ENCODE measurements at regions not wholly inside any gene's neighbourhood (a gene's known extent, or its start where the extent isn't known, plus 50 kb on each side); places are given as distances from the start of the nearest gene placed in this dataset.
"Not testable (repeated sequence)": the region's sequence is repeated elsewhere in the genome, so short reads cannot be mapped to it uniquely, and the experiment has no call there.

- no peak for DNase-seq
Measured at GRCh38 chr1:234914606-234915290, 213.9 kb downstream of the TOMM20 start.

DNA sequence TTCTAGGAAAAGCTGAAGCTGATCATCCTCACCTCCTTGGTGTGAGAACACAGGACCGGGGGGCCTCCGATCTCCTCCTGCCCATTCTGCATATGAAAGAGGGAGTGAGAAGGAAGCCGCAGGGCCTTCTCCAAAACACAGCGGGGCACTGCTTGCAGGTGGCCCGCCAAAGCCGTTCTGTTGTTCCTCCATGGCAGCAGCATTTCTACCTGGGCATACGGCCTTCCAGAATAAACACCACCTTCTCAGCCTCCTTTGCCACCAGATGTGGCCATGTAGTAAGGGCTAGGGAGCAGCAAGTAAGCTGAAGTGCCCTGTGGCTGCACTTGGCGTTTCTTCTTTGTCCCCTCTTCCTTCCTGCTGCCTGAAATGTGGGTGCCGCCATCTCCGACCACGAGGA lies 214.9 kb downstream of the TOMM20 start:
- DNase-seq: no peak

GRCh38 chr1:234913278-234913649 lies 215.4 kb downstream of the TOMM20 start:
- DNase-seq: no peak

DNA sequence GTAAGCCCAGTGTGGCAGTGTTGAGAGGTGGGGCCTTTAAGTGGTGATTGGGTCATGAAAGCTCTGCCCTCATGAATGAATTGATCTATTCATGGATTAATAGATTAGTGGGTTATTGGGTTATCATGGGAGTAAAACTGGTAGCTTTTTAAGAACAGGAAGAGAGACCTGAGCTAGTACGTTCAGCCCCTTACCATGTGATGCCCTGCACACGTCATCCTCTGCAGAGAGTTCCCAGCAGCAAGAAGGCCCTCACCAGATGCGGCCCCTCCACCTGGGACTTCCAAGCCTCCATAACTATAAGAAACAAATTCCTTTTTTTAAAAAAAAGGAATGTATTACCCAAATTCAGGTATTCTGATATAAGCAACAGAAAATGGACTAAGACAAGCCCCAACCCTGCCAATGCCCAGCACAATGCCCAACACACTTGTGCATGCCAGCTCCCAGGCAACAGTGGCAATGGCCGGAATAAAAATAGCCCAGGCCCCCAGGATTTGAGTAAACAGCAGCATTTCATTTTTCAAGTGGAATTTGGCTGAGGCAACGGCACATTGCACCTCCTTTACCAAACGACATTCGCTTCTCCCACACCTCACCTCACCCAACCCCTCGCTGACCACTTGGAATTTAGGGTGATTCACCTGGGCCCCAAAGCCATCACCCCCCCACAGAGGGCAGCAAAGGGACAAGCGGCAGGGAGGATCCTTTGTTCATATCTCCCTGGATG lies 215.9 kb downstream of the TOMM20 start:
- no peak for DNase-seq

- no peak for DNase-seq
Measured at GRCh38 chr1:234911787-234912186, 216.8 kb downstream of the TOMM20 start.

GRCh38 chr1:234911136-234911535 lies 217.5 kb downstream of the TOMM20 start:
- not testable (repeated sequence) for DNase-seq

DNA sequence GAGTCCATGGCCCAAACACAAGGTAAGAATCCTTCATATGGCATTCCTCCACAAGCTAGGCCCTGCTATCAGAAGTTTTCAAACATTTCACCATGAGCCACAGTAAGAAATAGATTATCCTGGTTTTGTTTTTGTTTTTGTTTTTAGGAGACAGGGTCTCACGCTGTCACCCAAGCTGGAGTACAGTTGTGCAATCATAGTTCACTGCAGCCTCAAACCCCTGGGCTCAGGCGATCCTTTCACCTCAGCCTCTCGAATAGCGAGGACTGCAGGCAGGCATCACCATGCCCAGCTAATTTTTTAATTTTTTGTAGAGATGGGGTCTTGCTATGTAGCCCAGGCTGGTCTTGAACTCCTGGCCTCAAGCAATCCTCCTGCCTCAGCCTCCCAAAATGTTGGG lies 218.8 kb downstream of the TOMM20 start:
- no peak for DNase-seq

GRCh38 chr1:234909307-234909810 lies 219.3 kb downstream of the TOMM20 start:
- no peak for DNase-seq

DNA sequence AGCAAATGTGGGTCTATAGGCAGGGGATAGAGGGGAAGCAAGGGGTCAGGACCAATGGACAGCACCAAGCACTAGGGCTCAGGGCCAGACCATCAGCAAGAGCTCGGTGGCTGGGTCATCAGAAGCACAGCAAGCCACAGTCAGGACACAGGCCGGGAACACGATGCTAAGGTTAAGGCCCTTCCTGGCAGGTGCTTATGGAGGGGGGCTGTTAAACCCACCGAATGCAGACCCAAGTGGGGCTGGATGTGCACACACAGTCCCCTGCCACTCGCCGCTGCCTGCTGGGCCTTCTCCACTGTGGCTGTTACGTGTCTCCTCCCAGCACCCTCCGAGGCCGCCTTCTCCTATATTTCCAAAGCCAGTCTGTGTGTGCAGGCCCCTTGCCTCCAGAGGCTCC lies 220.1 kb downstream of the TOMM20 start:
- DNase-seq: no peak

- DNase-seq: no peak
Measured at GRCh38 chr1:234907940-234908405, 220.7 kb downstream of the TOMM20 start.

DNA sequence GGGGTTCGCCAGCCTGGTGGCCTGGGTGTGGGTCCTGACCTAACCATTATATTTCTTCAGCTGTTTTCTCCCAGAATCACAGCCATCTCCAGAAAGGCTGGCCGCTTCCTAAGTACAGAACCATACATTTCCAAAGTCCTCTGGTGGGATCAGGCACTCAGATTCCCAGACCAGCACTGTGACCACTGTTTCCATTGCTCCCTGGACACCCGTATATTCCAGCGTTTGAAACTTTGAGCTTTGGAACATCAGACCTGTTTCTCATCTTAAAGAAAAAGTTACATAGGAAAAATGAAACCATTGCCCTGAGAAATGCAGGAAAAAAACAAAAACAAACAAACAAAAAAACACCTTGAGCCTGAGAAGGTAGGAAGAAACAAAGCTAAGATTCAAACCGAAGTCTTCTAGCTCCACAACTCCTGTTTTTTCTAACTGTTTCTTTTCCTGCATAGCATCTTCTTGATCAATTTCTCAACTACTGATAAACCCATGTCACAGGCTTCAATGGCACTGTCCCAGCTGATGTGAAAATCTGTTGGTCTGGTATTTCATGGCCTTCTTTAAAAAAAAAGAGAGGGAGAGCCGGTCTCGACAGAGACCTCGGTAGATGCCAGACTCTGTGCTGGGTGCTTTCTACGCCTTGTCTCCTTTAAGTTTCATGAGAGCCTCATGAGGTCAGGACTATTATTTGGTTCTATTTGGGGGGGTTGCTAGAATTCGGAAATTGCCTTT lies 221.3 kb downstream of the TOMM20 start:
- DNase-seq: no peak

GRCh38 chr1:234906654-234907053 lies 222.0 kb downstream of the TOMM20 start:
- no peak for DNase-seq

- no peak for DNase-seq
Measured at GRCh38 chr1:234902774-234903547, 225.7 kb downstream of the TOMM20 start.

DNA sequence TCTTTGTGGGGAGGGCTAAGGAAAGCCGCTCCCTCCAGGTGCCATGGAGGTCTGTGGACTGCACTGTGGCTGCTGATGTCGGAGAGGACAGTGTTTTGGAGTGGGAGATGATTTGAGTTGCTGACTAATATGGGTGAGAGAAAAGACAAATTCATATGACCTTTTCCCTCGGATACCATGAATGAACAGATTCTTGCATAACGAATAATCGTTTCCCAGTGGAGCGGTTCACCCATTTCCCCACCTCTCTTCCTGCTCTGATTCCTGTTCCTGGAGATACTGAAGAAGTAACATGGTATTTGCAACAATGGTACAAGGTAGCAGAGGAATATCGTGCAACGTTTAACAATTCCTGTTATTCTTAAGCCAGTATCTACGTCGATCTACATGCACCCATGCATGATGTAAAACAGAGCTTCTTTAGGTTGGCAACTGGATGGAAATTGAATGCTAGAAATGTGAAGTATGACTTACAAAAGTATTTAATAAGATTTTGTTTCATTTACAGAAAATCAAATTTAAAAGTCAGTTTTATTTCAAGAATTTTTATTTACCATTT lies 227.1 kb downstream of the TOMM20 start:
- no peak for DNase-seq

DNA sequence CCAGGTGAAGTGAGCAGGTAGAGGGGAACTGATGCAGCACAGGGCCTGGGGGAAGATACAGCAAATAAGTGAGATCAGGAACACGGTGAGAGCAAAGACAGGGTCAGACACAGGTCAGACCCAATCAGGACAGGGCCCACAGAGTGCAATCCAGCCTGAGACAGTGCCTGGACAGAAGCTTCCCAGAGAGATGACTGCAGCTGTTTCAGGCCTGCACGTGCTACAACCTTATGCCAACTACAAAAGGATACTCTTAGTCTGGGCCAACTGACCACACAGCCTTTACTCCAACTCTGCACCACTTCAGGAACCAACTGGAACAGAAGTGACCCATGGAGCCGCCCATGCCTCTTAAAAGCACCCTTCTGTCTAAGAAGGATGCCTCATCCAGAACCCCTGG lies 228.0 kb downstream of the TOMM20 start:
- DNase-seq: no peak

- DNase-seq: no peak
Measured at GRCh38 chr1:234899730-234900072, 228.9 kb downstream of the TOMM20 start.

GRCh38 chr1:234899041-234899729 lies 229.5 kb downstream of the TOMM20 start:
- DNase-seq: no peak

- no peak for DNase-seq
Measured at GRCh38 chr1:234898455-234899033, 230.1 kb downstream of the TOMM20 start.

GRCh38 chr1:234897754-234898454 lies 230.7 kb downstream of the TOMM20 start:
- DNase-seq: no peak

DNA sequence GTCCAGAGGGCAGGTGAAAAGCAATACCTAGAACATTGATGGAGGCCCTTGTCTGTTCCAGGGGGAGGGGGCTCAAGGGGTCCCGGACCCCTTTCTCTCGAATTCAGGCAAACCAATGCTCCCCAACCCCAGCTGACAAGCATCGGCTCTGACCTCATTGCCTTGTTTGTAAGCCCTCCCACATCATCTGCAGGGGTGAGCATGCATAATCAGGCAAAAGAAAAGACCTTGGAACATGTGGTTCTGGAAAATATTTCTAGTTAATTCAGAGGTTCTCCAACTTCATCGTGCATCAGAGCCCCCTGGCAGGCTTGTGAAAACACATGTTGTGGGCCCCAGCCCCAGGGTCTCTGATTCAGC lies 231.3 kb downstream of the TOMM20 start:
- no peak for DNase-seq

All from effector CD8-positive, alpha-beta T cell (primary cell).